ENCODE measurements at regions not wholly inside any gene's neighbourhood (a gene's known extent, or its start where the extent isn't known, plus 50 kb on each side); places are given as distances from the start of the nearest gene placed in this dataset.

DNA sequence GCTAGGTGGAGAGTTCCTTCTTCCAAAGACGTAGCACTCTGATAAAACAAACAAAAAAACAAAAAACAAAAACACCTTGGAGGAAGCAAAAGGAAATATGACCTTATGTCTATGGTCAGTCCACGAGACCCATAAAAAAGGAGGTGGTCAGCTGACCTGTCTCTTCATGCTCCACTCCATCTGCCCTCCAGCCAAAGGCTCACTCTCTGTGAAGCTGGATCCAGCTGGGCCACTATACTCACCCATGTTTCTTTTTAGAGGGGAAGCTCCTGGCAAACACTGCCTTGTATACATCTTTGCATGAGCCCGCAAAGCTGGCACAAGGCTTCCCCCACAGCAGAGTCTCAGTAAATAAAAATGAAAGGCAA is 126.1 kb upstream of the CACHD1 start:
- TF ChIP-seq, protein P1, sequence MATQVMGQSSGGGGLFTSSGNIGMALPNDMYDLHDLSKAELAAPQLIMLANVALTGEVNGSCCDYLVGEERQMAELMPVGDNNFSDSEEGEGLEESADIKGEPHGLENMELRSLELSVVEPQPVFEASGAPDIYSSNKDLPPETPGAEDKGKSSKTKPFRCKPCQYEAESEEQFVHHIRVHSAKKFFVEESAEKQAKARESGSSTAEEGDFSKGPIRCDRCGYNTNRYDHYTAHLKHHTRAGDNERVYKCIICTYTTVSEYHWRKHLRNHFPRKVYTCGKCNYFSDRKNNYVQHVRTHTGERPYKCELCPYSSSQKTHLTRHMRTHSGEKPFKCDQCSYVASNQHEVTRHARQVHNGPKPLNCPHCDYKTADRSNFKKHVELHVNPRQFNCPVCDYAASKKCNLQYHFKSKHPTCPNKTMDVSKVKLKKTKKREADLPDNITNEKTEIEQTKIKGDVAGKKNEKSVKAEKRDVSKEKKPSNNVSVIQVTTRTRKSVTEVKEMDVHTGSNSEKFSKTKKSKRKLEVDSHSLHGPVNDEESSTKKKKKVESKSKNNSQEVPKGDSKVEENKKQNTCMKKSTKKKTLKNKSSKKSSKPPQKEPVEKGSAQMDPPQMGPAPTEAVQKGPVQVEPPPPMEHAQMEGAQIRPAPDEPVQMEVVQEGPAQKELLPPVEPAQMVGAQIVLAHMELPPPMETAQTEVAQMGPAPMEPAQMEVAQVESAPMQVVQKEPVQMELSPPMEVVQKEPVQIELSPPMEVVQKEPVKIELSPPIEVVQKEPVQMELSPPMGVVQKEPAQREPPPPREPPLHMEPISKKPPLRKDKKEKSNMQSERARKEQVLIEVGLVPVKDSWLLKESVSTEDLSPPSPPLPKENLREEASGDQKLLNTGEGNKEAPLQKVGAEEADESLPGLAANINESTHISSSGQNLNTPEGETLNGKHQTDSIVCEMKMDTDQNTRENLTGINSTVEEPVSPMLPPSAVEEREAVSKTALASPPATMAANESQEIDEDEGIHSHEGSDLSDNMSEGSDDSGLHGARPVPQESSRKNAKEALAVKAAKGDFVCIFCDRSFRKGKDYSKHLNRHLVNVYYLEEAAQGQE (IDR thresholded peaks at IDR 0.05; ENCODE audit: insufficient read depth in 1 of 2, low read depth in 2 of 2, low read length in 2 of 2) = no peak
- no peak for TF ChIP-seq TAF1 (IDR thresholded peaks at IDR 0.05; ENCODE audit: borderline replicate concordance, insufficient read depth, low read length)
- no peak for TF ChIP-seq POLR2AphosphoS5 (IDR thresholded peaks at IDR 0.05; ENCODE audit: low read depth, low read length)
